ENCODE measurements at regions not wholly inside any gene's neighbourhood (a gene's known extent, or its start where the extent isn't known, plus 50 kb on each side); places are given as distances from the start of the nearest gene placed in this dataset.

GRCh38 chr4:23567338-23567737, 322.5 kb downstream of the PPARGC1A start:
- H3K9me3 ChIP-seq, result peaks cover 0 to 11% (median 0%) of the 10 kb centered on the region in 4 donors
- H3K4me3 ChIP-seq, result no peak overlapping the region
- no peaks in the 10 kb centered on the region for H3K36me3 ChIP-seq
- no peaks in the 10 kb centered on the region for H3K4me1 ChIP-seq
- ATAC-seq (no peak), FAIRE-seq (no peak), DNase-seq (no peak)
- intact Hi-C loops (cut with DNase I), result no loop called here
- no peaks in the 10 kb centered on the region for H3K27me3 ChIP-seq
- H3K27ac ChIP-seq, result no peak overlapping the region
- TF ChIP-seq, protein P1, sequence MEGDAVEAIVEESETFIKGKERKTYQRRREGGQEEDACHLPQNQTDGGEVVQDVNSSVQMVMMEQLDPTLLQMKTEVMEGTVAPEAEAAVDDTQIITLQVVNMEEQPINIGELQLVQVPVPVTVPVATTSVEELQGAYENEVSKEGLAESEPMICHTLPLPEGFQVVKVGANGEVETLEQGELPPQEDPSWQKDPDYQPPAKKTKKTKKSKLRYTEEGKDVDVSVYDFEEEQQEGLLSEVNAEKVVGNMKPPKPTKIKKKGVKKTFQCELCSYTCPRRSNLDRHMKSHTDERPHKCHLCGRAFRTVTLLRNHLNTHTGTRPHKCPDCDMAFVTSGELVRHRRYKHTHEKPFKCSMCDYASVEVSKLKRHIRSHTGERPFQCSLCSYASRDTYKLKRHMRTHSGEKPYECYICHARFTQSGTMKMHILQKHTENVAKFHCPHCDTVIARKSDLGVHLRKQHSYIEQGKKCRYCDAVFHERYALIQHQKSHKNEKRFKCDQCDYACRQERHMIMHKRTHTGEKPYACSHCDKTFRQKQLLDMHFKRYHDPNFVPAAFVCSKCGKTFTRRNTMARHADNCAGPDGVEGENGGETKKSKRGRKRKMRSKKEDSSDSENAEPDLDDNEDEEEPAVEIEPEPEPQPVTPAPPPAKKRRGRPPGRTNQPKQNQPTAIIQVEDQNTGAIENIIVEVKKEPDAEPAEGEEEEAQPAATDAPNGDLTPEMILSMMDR (IDR thresholded peaks at IDR 0.05), result no peak

DNA sequence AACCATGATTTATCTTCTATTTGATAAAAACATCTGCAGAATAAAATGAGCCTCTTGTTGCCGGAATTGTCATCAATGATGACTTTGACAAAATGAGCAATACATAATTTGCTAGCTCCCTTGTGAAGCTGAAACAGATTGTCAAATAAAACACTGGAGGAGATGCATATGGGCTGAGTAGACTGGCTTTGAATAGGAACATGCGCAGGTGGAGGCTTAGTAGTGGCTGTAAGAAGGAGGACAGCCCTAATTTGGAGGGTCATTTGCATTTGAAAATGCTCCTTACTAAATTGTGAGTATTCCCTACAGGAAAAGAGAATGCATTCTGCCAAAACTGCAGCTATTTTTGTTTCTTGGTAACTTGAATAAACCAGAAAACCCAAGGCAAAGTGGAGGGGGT, 329.1 kb downstream of the PPARGC1A start:
- Histone ChIP-seq H3K36me3 (no peaks in the 10 kb centered on the region), H3K9me3 (no peaks in the 10 kb centered on the region), H3K27ac (no peak overlapping the region), H3K4me1 (no peaks in the 10 kb centered on the region), H3K27me3 (no peaks in the 10 kb centered on the region), H3K4me3 (no peak overlapping the region)
- no peak for ATAC-seq
- TF ChIP-seq, protein P1 (IDR thresholded peaks at IDR 0.05), result no peak
- WGBS, 2 donors, result 77 to 94% methylated on average over 2 of the region's 2 CpGs
- intact Hi-C loops (cut with DNase I), result no loop called here
- no peak for DNase-seq
- no peak for FAIRE-seq

GRCh38 chr4:23558101-23558500, 331.7 kb downstream of the PPARGC1A start:
- intact Hi-C loops (cut with DNase I), result no loop called here
- Histone ChIP-seq H3K4me3 (no peak overlapping the region), H3K9me3 (no peaks in the 10 kb centered on the region), H3K36me3 (no peaks in the 10 kb centered on the region), H3K27ac (no peak overlapping the region), H3K27me3 (no peaks in the 10 kb centered on the region), H3K4me1 (no peaks in the 10 kb centered on the region)
- 38 to 69% methylated on average over 2 of the region's 2 CpGs for WGBS, 2 donors
- ATAC-seq, result no peak
- no peak for FAIRE-seq
- TF ChIP-seq, protein P1 (IDR thresholded peaks at IDR 0.05), result no peak
- no peak for DNase-seq

DNA sequence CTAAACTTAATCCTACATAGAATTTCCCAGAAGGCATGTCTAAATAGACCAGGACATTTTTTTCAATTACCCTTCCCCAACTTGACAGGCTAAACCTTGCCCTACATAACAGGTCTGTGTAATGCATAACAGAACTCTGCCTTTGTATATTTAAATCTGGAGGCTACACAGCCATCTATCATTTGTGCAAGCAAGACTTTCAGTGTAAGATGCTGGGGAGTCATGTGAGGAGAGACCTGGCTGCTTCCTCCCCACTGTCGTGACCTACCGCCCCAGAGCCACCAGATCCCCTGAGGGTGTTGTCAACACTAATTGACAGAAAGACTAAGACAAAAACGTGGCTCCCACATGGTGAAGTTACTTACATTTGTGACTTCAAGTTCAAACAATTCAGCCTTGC, 342.2 kb downstream of the PPARGC1A start:
- 46 to 61% methylated on average over 3 of the region's 3 CpGs for WGBS, 2 donors
- TF ChIP-seq, protein P1 (IDR thresholded peaks at IDR 0.05), result no peak
- H3K27me3 ChIP-seq, result no peaks in the 10 kb centered on the region
- no peak overlapping the region for H3K27ac ChIP-seq
- DNase-seq (no peak), ATAC-seq (no peak), FAIRE-seq (no peak)
- H3K36me3 ChIP-seq, result no peaks in the 10 kb centered on the region
- intact Hi-C loops (cut with DNase I), result no loop called here
- no peak overlapping the region for H3K4me3 ChIP-seq
- no peaks in the 10 kb centered on the region for H3K4me1 ChIP-seq
- no peaks in the 10 kb centered on the region for H3K9me3 ChIP-seq

GRCh38 chr4:23547096-23547495, 342.8 kb downstream of the PPARGC1A start:
- Histone ChIP-seq H3K36me3 (no peaks in the 10 kb centered on the region), H3K27me3 (no peaks in the 10 kb centered on the region), H3K4me3 (no peak overlapping the region), H3K9me3 (no peaks in the 10 kb centered on the region), H3K27ac (no peak overlapping the region), H3K4me1 (no peaks in the 10 kb centered on the region)
- FAIRE-seq, result no peak
- no peak for DNase-seq
- TF ChIP-seq, protein P1 (IDR thresholded peaks at IDR 0.05), result no peak
- intact Hi-C loops (cut with DNase I), result no loop called here
- WGBS, 2 donors, result 70 to 88% methylated on average over 2 of the region's 2 CpGs
- no peak for ATAC-seq

Measured in pancreas (tissue), 10 donors.